ENCODE measurements at regions not wholly inside any gene's neighbourhood (a gene's known extent, or its start where the extent isn't known, plus 50 kb on each side); places are given as distances from the start of the nearest gene placed in this dataset.
"Not testable (repeated sequence)": the region's sequence is repeated elsewhere in the genome, so short reads cannot be mapped to it uniquely, and the experiment has no call there.

- peak; percentile 23 for DNase-seq
Observed at GRCh38 chr1:58249737-58250586, 296.6 kb downstream of the OMA1 start.

GRCh38 chr1:58249388-58249736, 297.2 kb downstream of the OMA1 start:
- DNase-seq = no peak

- no peak for DNase-seq
Observed at GRCh38 chr1:58248791-58249190, 297.7 kb downstream of the OMA1 start.

- no peak for DNase-seq
Observed at GRCh38 chr1:58248072-58248471, 298.5 kb downstream of the OMA1 start.

GRCh38 chr1:58246549-58246948, 300.0 kb downstream of the OMA1 start:
- no peak for DNase-seq

- DNase-seq = no peak
Observed at GRCh38 chr1:58244872-58245271, 301.7 kb downstream of the OMA1 start.

- no peak for DNase-seq
Observed at GRCh38 chr1:58238846-58239245, 307.7 kb downstream of the OMA1 start.

GRCh38 chr1:58233729-58234128, 312.8 kb downstream of the OMA1 start:
- no peak for DNase-seq

- no peak for DNase-seq
Observed at GRCh38 chr1:58231204-58231603, 315.3 kb downstream of the OMA1 start.

GRCh38 chr1:58227604-58228003, 318.9 kb downstream of the OMA1 start:
- DNase-seq = no peak

- DNase-seq = no peak
Observed at GRCh38 chr1:58223522-58223921, 323.0 kb downstream of the OMA1 start.

GRCh38 chr1:58220836-58221472, 325.6 kb downstream of the OMA1 start:
- no peak for DNase-seq

- not testable (repeated sequence) for DNase-seq
Observed at GRCh38 chr1:58216169-58216568, 330.4 kb downstream of the OMA1 start.

GRCh38 chr1:58214674-58215073, 331.9 kb downstream of the OMA1 start:
- DNase-seq = no peak

GRCh38 chr1:58211869-58212268, 334.7 kb downstream of the OMA1 start:
- DNase-seq = no peak

- no peak for DNase-seq
Observed at GRCh38 chr1:58209575-58209974, 337.0 kb downstream of the OMA1 start.

GRCh38 chr1:58206749-58207148, 339.8 kb downstream of the OMA1 start:
- no peak for DNase-seq

GRCh38 chr1:58204284-58204683, 342.2 kb downstream of the OMA1 start:
- DNase-seq = no peak

- DNase-seq = no peak
Observed at GRCh38 chr1:58201492-58202106, 344.9 kb downstream of the OMA1 start.

GRCh38 chr1:58200437-58200836, 346.1 kb downstream of the OMA1 start:
- no peak for DNase-seq

- DNase-seq = no peak
Observed at GRCh38 chr1:58197811-58198210, 348.7 kb downstream of the OMA1 start.

- DNase-seq = no peak
Observed at GRCh38 chr1:58190267-58190988, 356.1 kb downstream of the OMA1 start.

GRCh38 chr1:58189453-58189852, 357.1 kb downstream of the OMA1 start:
- DNase-seq = no peak
